ENCODE measurements at regions not wholly inside any gene's neighbourhood (a gene's known extent, or its start where the extent isn't known, plus 50 kb on each side); places are given as distances from the start of the nearest gene placed in this dataset.

- no peaks in the 10 kb centered on the region for H3K4me1 ChIP-seq (ENCODE audit: insufficient read depth, low read length)
- no peaks in the 10 kb centered on the region for H3K36me3 ChIP-seq (ENCODE audit: insufficient read depth, low read length)
- H3K79me2 ChIP-seq (ENCODE audit: insufficient read depth, low read length) = no peaks in the 10 kb centered on the region
- no peak overlapping the region for H2AFZ ChIP-seq (ENCODE audit: low read length)
- no peaks in the 10 kb centered on the region for H4K20me1 ChIP-seq (ENCODE audit: insufficient read depth, low read length)
- no peak overlapping the region for H3K27ac ChIP-seq (ENCODE audit: low read depth, low read length)
- H3K4me3 ChIP-seq (ENCODE audit: insufficient read depth, low read length) = no peak overlapping the region
- H3K4me2 ChIP-seq (ENCODE audit: insufficient read depth, low read length) = no peak overlapping the region
- no peaks in the 10 kb centered on the region for H3K9me3 ChIP-seq (ENCODE audit: low read depth, low read length)
- no peaks in the 10 kb centered on the region for H3K27me3 ChIP-seq (ENCODE audit: insufficient read depth, low read length)
- TF ChIP-seq CTCF (IDR thresholded peaks at IDR 0.05; ENCODE audit: extremely low read depth, low read depth, low read length) = no peak
- DNase-seq (ENCODE audit: insufficient read length, low spot score, missing footprints) = no peak
Observed at GRCh38 chr6:22794844-22795243, 225.5 kb downstream of the HDGFL1 start.

- Histone ChIP-seq H3K4me2 (ENCODE audit: insufficient read depth, low read length) (no peak overlapping the region), H3K36me3 (ENCODE audit: insufficient read depth, low read length) (no peaks in the 10 kb centered on the region), H2AFZ (ENCODE audit: low read length) (no peak overlapping the region), H3K9me3 (ENCODE audit: low read depth, low read length) (no peaks in the 10 kb centered on the region), H3K27ac (ENCODE audit: low read depth, low read length) (no peak overlapping the region), H3K79me2 (ENCODE audit: insufficient read depth, low read length) (no peaks in the 10 kb centered on the region), H3K27me3 (ENCODE audit: insufficient read depth, low read length) (no peaks in the 10 kb centered on the region), H3K4me3 (ENCODE audit: insufficient read depth, low read length) (no peak overlapping the region), H3K4me1 (ENCODE audit: insufficient read depth, low read length) (no peaks in the 10 kb centered on the region), H4K20me1 (ENCODE audit: insufficient read depth, low read length) (no peaks in the 10 kb centered on the region)
- DNase-seq (ENCODE audit: insufficient read length, low spot score, missing footprints) = no peak
- no peak for TF ChIP-seq CTCF (IDR thresholded peaks at IDR 0.05; ENCODE audit: extremely low read depth, low read depth, low read length)
Observed at GRCh38 chr6:22800451-22800850, 231.1 kb downstream of the HDGFL1 start.

GRCh38 chr6:22801831-22802230 lies 232.5 kb downstream of the HDGFL1 start:
- no peaks in the 10 kb centered on the region for H3K36me3 ChIP-seq (ENCODE audit: insufficient read depth, low read length)
- no peak for TF ChIP-seq CTCF (IDR thresholded peaks at IDR 0.05; ENCODE audit: extremely low read depth, low read depth, low read length)
- no peaks in the 10 kb centered on the region for H4K20me1 ChIP-seq (ENCODE audit: insufficient read depth, low read length)
- H3K4me3 ChIP-seq (ENCODE audit: insufficient read depth, low read length) = no peak overlapping the region
- no peak overlapping the region for H3K4me2 ChIP-seq (ENCODE audit: insufficient read depth, low read length)
- H3K9me3 ChIP-seq (ENCODE audit: low read depth, low read length) = no peaks in the 10 kb centered on the region
- H3K27me3 ChIP-seq (ENCODE audit: insufficient read depth, low read length) = no peaks in the 10 kb centered on the region
- no peaks in the 10 kb centered on the region for H3K79me2 ChIP-seq (ENCODE audit: insufficient read depth, low read length)
- H2AFZ ChIP-seq (ENCODE audit: low read length) = no peak overlapping the region
- H3K27ac ChIP-seq (ENCODE audit: low read depth, low read length) = no peak overlapping the region
- DNase-seq (ENCODE audit: insufficient read length, low spot score, missing footprints) = no peak
- H3K4me1 ChIP-seq (ENCODE audit: insufficient read depth, low read length) = no peaks in the 10 kb centered on the region

GRCh38 chr6:22804620-22805261 lies 235.4 kb downstream of the HDGFL1 start:
- H2AFZ ChIP-seq (ENCODE audit: low read length) = peak overlapping the region; percentile 66
- H3K27me3 ChIP-seq (ENCODE audit: insufficient read depth, low read length) = no peaks in the 10 kb centered on the region
- H3K4me2 ChIP-seq (ENCODE audit: insufficient read depth, low read length) = no peak overlapping the region
- H3K9me3 ChIP-seq (ENCODE audit: low read depth, low read length) = no peaks in the 10 kb centered on the region
- no peak overlapping the region for H3K4me3 ChIP-seq (ENCODE audit: insufficient read depth, low read length)
- DNase-seq (ENCODE audit: insufficient read length, low spot score, missing footprints) = no peak
- TF ChIP-seq CTCF (IDR thresholded peaks at IDR 0.05; ENCODE audit: extremely low read depth, low read depth, low read length) = no peak
- H3K79me2 ChIP-seq (ENCODE audit: insufficient read depth, low read length) = no peaks in the 10 kb centered on the region
- no peaks in the 10 kb centered on the region for H4K20me1 ChIP-seq (ENCODE audit: insufficient read depth, low read length)
- no peak overlapping the region for H3K27ac ChIP-seq (ENCODE audit: low read depth, low read length)
- no peaks in the 10 kb centered on the region for H3K36me3 ChIP-seq (ENCODE audit: insufficient read depth, low read length)
- no peaks in the 10 kb centered on the region for H3K4me1 ChIP-seq (ENCODE audit: insufficient read depth, low read length)

All from osteoblast (primary cell).